GM12864 (cell line): ENCODE measurements at regions not wholly inside any gene's neighbourhood (a gene's known extent, or its start where the extent isn't known, plus 50 kb on each side); places are given as distances from the start of the nearest gene placed in this dataset.
"Not testable (repeated sequence)": the region's sequence is repeated elsewhere in the genome, so short reads cannot be mapped to it uniquely, and the experiment has no call there.

Experiments used
- DNase-seq: peaks from one replicate; pipeline ENCODE4 v3.0.0-alpha.2; 2011; ENCODE audit warnings: low read depth
- H3K4me3 ChIP-seq: 2 replicates; pipeline ENCODE4 v1.5.1; 2011; ENCODE audit warnings: mild to moderate bottlenecking, low read depth, low read length, control low read depth
- TF ChIP-seq, protein P1 (sequence below): IDR thresholded peaks from 2 replicates; pipeline ENCODE4 v1.5.1; 2011; ENCODE audit warnings: low read depth, mild to moderate bottlenecking, moderate library complexity, low read length, control low read depth, inconsistent platforms; ENCODE audit errors: missing control alignments

DNA sequence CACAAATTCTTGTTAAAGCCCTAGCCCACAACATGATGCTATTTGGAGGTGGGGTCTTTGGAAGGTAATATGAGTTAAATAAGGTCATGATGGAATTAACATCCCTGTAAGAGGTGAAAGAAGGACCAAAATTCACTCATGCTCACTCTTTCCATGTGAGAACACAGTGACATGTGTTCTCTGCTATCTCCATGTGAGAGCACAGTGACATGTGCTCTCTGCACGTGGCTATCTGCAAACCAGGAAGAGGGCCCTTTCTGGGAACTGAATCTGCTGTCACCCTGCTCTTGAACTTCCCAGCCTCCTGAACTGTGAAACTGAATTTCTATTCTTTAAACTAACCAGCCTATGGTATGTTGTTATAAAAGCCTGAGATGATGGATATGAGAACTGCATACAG lies 1159.4 kb upstream of the ADGRB3 start:
- H3K4me3 ChIP-seq, result no peak overlapping the region
- TF ChIP-seq, protein P1, sequence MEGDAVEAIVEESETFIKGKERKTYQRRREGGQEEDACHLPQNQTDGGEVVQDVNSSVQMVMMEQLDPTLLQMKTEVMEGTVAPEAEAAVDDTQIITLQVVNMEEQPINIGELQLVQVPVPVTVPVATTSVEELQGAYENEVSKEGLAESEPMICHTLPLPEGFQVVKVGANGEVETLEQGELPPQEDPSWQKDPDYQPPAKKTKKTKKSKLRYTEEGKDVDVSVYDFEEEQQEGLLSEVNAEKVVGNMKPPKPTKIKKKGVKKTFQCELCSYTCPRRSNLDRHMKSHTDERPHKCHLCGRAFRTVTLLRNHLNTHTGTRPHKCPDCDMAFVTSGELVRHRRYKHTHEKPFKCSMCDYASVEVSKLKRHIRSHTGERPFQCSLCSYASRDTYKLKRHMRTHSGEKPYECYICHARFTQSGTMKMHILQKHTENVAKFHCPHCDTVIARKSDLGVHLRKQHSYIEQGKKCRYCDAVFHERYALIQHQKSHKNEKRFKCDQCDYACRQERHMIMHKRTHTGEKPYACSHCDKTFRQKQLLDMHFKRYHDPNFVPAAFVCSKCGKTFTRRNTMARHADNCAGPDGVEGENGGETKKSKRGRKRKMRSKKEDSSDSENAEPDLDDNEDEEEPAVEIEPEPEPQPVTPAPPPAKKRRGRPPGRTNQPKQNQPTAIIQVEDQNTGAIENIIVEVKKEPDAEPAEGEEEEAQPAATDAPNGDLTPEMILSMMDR, result no peak
- no peak for DNase-seq

DNA sequence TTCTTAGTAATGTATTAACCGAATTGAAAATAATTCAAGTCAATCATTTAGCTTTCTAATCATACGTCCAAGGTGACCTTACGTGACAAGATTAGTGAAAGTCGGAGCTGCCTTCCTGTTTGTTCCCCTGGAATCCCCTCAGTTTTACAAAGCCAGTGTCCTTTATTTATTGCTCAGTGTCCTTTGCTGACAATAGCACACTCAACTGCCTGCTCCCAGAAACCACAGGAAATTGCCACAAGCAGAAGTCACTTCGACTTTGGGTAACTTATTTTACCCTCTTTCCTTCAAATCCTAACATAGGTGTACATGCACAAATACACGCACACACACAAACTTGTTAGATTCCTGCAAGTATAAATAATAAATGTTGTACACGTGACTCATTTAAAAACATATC lies 1167.7 kb upstream of the ADGRB3 start:
- no peak overlapping the region for H3K4me3 ChIP-seq

DNA sequence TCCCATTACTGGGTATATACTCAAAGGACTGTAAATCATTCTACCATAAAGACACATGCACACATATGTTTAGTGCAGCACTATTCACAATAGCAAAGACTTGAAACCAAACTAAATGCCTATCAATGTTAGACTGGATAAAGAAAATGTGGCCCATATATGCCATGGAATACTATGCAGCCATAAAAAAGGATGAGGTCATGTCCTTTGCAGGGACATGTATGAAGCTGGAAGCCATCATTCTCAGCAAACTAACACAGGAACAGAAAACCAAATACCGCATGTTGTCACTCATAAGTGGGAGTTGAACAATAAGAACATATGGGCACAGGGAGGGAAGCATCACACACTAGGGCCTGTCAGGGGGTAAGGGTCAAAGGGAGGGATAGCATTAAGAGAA lies 1172.4 kb upstream of the ADGRB3 start:
- not testable (repeated sequence) for DNase-seq

More for the DNA sequence above, 1167.7 kb upstream of the ADGRB3 start:
- DNase-seq, result no peak
- TF ChIP-seq, protein P1, result no peak

DNA sequence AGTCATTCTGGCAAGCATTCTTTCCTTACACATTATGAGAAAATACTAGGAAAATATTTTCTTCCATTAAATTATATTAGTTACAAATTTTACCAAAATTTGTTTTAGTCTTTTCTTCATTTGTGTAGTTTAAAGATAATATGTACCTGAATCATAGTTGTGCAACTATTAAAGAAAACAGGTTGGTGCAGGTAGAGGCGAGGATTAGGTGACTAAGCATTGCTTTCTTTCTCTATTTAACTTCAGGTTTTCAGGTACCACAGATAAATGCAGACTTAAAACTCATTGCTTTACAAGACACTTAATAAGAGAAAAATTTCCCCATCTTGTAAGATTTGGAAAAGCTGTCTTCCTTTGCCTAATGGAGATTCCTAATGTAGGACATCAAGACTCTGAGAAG lies 1175.5 kb upstream of the ADGRB3 start:
- no peak for DNase-seq
- no peak overlapping the region for H3K4me3 ChIP-seq
- TF ChIP-seq, protein P1, result no peak

More for the DNA sequence above, 1172.4 kb upstream of the ADGRB3 start:
- not testable (repeated sequence) for H3K4me3 ChIP-seq

DNA sequence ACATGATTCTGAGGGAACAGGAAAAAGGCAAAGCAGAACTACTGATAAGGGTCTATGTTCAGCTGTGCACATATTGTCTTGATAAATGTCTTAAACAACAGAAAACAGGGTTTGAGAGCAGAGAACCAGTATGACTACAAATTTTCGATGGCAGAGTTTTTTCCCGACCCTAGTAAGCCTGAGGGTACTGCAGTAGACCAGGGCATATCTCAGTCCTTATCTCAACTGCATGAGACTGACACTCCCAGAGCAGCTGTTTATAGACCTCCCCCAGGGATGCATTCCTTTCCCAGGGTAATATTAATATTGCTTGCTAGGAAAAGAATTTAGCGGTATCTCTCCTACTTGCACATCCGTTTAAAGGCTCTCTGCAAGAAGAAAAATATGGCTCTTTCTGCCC lies 1176.8 kb upstream of the ADGRB3 start:
- H3K4me3 ChIP-seq, result no peak overlapping the region
- no peak for DNase-seq
- TF ChIP-seq, protein P1, result no peak

DNA sequence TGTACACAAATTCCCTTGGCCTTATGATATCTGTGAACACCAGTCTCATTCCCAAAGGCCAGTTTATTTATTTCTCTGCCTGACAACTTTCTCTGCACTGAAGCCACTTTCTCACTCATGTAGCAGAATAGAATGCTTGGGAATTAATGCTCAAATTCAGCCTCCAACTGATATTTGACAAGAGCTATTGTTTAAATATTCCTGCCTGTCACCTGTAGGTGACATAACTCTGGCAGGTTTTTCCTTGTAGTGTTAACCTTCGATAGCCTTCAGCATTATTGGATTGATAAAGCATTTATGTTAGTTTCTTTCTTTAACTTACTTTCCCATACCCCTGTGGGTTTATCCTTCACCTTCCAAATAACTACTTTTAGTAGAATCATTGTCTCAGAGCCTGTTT lies 1183.2 kb upstream of the ADGRB3 start:
- TF ChIP-seq, protein P1, result no peak
- DNase-seq, result no peak
- H3K4me3 ChIP-seq, result no peak overlapping the region

DNA sequence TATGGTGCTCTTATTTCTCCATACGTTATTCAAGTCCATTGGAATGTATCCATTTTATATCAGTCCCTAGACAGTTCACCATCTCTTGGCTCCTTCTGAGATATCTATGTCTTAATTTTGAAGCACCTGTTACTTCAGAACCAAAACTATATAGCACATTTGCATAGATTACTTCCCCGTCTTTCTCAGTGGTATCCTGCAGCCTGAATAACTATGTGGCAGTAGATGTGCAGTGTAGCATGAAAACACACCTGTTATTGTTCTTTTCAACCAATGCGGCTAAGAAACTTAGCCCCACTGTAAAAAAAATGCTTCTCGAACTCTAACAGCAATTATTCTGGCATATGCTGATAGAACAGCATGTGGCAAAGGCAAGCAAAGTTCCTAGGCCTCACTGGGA lies 1184.4 kb upstream of the ADGRB3 start:
- DNase-seq, result no peak
- no peak overlapping the region for H3K4me3 ChIP-seq
- TF ChIP-seq, protein P1, result no peak

DNA sequence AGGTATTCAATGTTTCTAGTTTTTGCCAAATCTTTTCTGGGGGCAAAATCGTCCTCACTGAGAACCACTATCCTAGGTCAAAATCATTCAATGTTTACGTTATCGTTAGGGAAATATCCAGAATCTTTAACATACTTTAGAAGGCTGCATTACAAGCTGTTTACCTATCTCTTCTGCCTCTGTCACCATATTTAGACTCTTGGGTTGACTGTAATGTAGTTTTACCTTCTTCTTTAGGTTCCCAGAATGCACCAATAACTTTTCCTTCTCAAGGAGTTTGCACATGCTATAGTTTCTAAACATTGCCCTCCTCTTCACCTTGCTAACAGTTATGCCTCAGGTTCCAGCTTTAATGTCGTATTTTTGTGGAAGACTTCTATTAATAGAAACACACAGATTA lies 1185.5 kb upstream of the ADGRB3 start:
- no peak overlapping the region for H3K4me3 ChIP-seq
- no peak for DNase-seq
- TF ChIP-seq, protein P1, result no peak
